ENCODE measurements at regions not wholly inside any gene's neighbourhood (a gene's known extent, or its start where the extent isn't known, plus 50 kb on each side); places are given as distances from the start of the nearest gene placed in this dataset.

DNA sequence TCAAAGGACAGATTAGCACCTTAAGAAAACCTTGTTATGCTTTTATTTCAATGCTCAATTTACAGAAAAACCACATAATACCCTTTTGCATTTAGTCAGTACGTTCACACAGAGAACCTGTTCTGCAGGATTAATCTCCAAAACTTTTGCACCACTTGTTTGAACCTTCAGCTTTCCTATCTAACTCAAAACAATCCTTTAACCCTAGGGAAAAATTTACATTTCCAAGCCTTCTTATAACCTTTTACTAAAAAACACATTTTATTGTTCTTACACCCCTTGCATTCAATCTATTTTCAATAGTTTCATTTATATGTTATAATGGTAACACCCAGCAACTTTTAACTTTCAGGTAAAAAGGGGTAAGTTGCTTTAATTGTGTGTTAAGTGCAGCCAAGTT is 952.5 kb upstream of the CNTN5 start:
- TF ChIP-seq CTCF (IDR thresholded peaks at IDR 0.05; ENCODE audit: low read depth, low read length) (no peak), EZH2phosphoT487 (IDR thresholded peaks at IDR 0.05; ENCODE audit: low read depth) (no peak)

Measured in OCI-LY3 (cell line).